SU-DHL-6 (cell line): ENCODE measurements at regions not wholly inside any gene's neighbourhood (a gene's known extent, or its start where the extent isn't known, plus 50 kb on each side); places are given as distances from the start of the nearest gene placed in this dataset.

Experiments used
- H2AFZ ChIP-seq: fragments of 200-600 bp; sonication (generic); 2 replicates; pipeline ENCODE4 v1.6.1; 2014; ENCODE audit warnings: low read depth, mild to moderate bottlenecking, moderate library complexity, mixed read lengths, antibody characterized with exemption, low read length; ENCODE audit not compliant: severe bottlenecking
- H3F3A ChIP-seq: fragments of 200-600 bp; shearing (Covaris generic); 2 replicates; pipeline ENCODE4 v1.6.0; 2016; ENCODE audit warnings: antibody characterized with exemption, mild to moderate bottlenecking; ENCODE audit not compliant: insufficient read depth
- H3K27ac ChIP-seq: fragments of 200-600 bp; sonication (generic); 2 replicates; pipeline ENCODE4 v1.5.1; 2016; ENCODE audit warnings: low read depth, mild to moderate bottlenecking, low read length, moderate library complexity, mixed read lengths
- H3K27me3 ChIP-seq: fragments of 200-600 bp; sonication (generic), shearing (Covaris generic); 2 replicates; pipeline ENCODE4 v1.6.0; 2014; ENCODE audit warnings: mild to moderate bottlenecking, low read length
- H3K36me3 ChIP-seq: fragments of 200-600 bp; sonication (generic); 2 replicates; pipeline ENCODE4 v1.6.1; 2014; ENCODE audit warnings: mild to moderate bottlenecking, low read length, mixed read lengths
- H3K4me2 ChIP-seq: fragments of 300-600, 200-600 bp; shearing (Covaris generic), sonication (generic); 2 replicates; pipeline ENCODE4 v1.6.0; 2014; ENCODE audit warnings: low read length, low read depth, mild to moderate bottlenecking; ENCODE audit not compliant: poor library complexity, severe bottlenecking
- H3K4me3 ChIP-seq: fragments of 200-600 bp; sonication (generic); 2 replicates; pipeline ENCODE4 v1.5.1; 2014; ENCODE audit warnings: antibody characterized with exemption, low read length, mild to moderate bottlenecking, mixed read lengths; ENCODE audit not compliant: insufficient read depth, poor library complexity, severe bottlenecking
- H3K79me2 ChIP-seq: fragments of 200-600 bp; sonication (generic); 2 replicates; pipeline ENCODE4 v1.6.1; 2014; ENCODE audit warnings: mild to moderate bottlenecking, low read length, moderate library complexity; ENCODE audit not compliant: insufficient read depth
- H3K9ac ChIP-seq: fragments of 200-600 bp; sonication (generic); 2 replicates; pipeline ENCODE4 v1.7.0; 2014; ENCODE audit warnings: mild to moderate bottlenecking, low read length
- H3K9me2 ChIP-seq: fragments of 200-600 bp; sonication (generic); replicated peaks from 2 replicates; pipeline ENCODE4 v1.6.1; 2014; ENCODE audit warnings: low read length; ENCODE audit not compliant: insufficient read depth
- H3K9me3 ChIP-seq: fragments of 200-600 bp; sonication (generic); 2 replicates; pipeline ENCODE4 v1.6.1; 2014; ENCODE audit warnings: low read length, mixed read lengths; ENCODE audit not compliant: insufficient read depth
- H4K20me1 ChIP-seq: fragments of 200-600 bp; sonication (generic); 2 replicates; pipeline ENCODE4 v1.6.1; 2014; ENCODE audit warnings: low read depth, mild to moderate bottlenecking, antibody characterized with exemption, low read length, moderate library complexity, mixed read lengths
- CTCF ChIP-seq: fragments of 200-600 bp; sonication (generic); IDR thresholded peaks from one replicate; pipeline ENCODE4 v1.5.1; 2017; ENCODE audit warnings: antibody characterized with exemption, mild to moderate bottlenecking, low read length, moderate library complexity; ENCODE audit not compliant: insufficient read depth, poor library complexity, severe bottlenecking
- EZH2phosphoT487 ChIP-seq: fragments of 200-600 bp; sonication (generic), shearing (Covaris generic); conservative IDR thresholded peaks from 2 replicates; pipeline ENCODE4 v1.6.1; 2018; ENCODE audit warnings: mild to moderate bottlenecking, antibody characterized with exemption, low read length, moderate library complexity, mixed read lengths

- Histone ChIP-seq H3K4me3 (no peak overlapping the region), H2AFZ (no peak overlapping the region), H4K20me1 (no peaks in the 10 kb centered on the region), H3K36me3 (no peaks in the 10 kb centered on the region), H3K9me2 (no peaks in the 10 kb centered on the region), H3F3A (no peaks in the 10 kb centered on the region), H3K79me2 (no peaks in the 10 kb centered on the region), H3K9ac (no peak overlapping the region), H3K9me3 (no peaks in the 10 kb centered on the region), H3K27me3 (no peaks in the 10 kb centered on the region), H3K27ac (no peak overlapping the region), H3K4me2 (no peak overlapping the region)
- TF ChIP-seq EZH2phosphoT487 (no peak), CTCF (no peak)
These were observed 99.1 kb downstream of the ALDH8A1 start for GRCh38 chr6:134850721-134851305.

- Histone ChIP-seq H3K79me2 (no peaks in the 10 kb centered on the region), H4K20me1 (no peaks in the 10 kb centered on the region), H3K36me3 (no peaks in the 10 kb centered on the region), H3K4me3 (no peak overlapping the region), H3K27me3 (no peaks in the 10 kb centered on the region), H3K9me3 (no peaks in the 10 kb centered on the region), H3F3A (no peaks in the 10 kb centered on the region), H3K9me2 (no peaks in the 10 kb centered on the region), H2AFZ (no peak overlapping the region), H3K9ac (no peak overlapping the region), H3K27ac (no peak overlapping the region), H3K4me2 (no peak overlapping the region)
- TF ChIP-seq EZH2phosphoT487, result no peak
These were observed 99.9 kb downstream of the ALDH8A1 start for GRCh38 chr6:134849920-134850447.

DNA sequence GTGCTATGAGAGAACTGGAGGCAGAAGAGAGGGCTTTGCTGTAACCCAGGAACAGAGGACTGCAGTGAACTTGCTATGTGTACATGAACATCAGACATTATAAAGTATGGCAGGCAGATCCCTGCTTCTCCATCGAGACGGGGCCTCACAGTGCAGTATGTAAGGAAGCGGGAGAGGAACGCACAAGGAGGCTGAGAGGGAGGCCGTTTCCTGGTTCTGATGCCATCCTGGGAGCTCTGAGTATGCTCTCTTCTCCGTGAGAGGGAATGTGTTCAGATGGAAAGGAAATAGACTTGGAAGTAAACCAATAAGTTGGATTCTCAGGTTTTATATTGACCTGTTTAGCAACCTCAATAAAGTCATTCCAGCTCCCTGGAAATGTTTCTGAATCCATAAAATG, 101.8 kb downstream of the ALDH8A1 start:
- Histone ChIP-seq H3K27me3 (no peaks in the 10 kb centered on the region), H3K9ac (no peak overlapping the region)

More for the DNA sequence above, 101.8 kb downstream of the ALDH8A1 start:
- H3K4me2 ChIP-seq, result no peak overlapping the region
- H3K36me3 ChIP-seq, result no peaks in the 10 kb centered on the region
- H2AFZ ChIP-seq, result no peak overlapping the region
- no peaks in the 10 kb centered on the region for H3F3A ChIP-seq
- no peak overlapping the region for H3K27ac ChIP-seq
- H4K20me1 ChIP-seq, result no peaks in the 10 kb centered on the region
- no peaks in the 10 kb centered on the region for H3K79me2 ChIP-seq
- H3K9me3 ChIP-seq, result no peaks in the 10 kb centered on the region
- H3K4me3 ChIP-seq, result no peak overlapping the region
- no peaks in the 10 kb centered on the region for H3K9me2 ChIP-seq
- TF ChIP-seq EZH2phosphoT487 (no peak), CTCF (no peak)
